GM23338 (cell line): ENCODE measurements at regions not wholly inside any gene's neighbourhood (a gene's known extent, or its start where the extent isn't known, plus 50 kb on each side); places are given as distances from the start of the nearest gene placed in this dataset.

ENCODE experiments used
- ATAC-seq: fragments of 200-7000 bp; cut with Tn5 transposase; 3 replicates; pipeline ENCODE4 v1.9.1; 2020
- DNase-seq: peaks from one replicate; pipeline ENCODE4 v3.0.0-alpha.2; 2015; ENCODE audit warnings: low spot score
- H2AFZ ChIP-seq: fragments of 200-600 bp; sonication (generic); 2 replicates; pipeline ENCODE4 v1.8.0; 2016; ENCODE audit warnings: antibody characterized with exemption, mild to moderate bottlenecking, moderate library complexity
- H3F3A ChIP-seq: fragments of 200-600 bp; sonication (generic); replicated peaks from 2 replicates; pipeline ENCODE4 v1.8.0; 2017; ENCODE audit warnings: antibody characterized with exemption, mixed run types, low read depth
- H3K27ac ChIP-seq: fragments of 200-600 bp; sonication (generic); 2 replicates; pipeline ENCODE4 v1.6.1; 2016; ENCODE audit warnings: low read depth
- H3K27me3 ChIP-seq: fragments of 200-600 bp; sonication (generic); 2 replicates; pipeline ENCODE4 v1.8.0; 2016; ENCODE audit warnings: mild to moderate bottlenecking, mixed run types, moderate library complexity; ENCODE audit not compliant: insufficient read depth
- H3K36me3 ChIP-seq: fragments of 200-600 bp; sonication (generic); 2 replicates; pipeline ENCODE4 v1.8.0; 2016; ENCODE audit warnings: mild to moderate bottlenecking; ENCODE audit not compliant: insufficient read depth
- H3K4me1 ChIP-seq: fragments of 200-600 bp; sonication (generic); 2 replicates; pipeline ENCODE4 v1.8.0; 2016; ENCODE audit warnings: mild to moderate bottlenecking, moderate library complexity; ENCODE audit not compliant: insufficient read depth
- H3K4me2 ChIP-seq: fragments of 200-600 bp; sonication (generic); 2 replicates; pipeline ENCODE4 v1.7.1; 2017; ENCODE audit warnings: mixed run types
- H3K4me3 ChIP-seq: fragments of 200-600 bp; sonication (generic); 2 replicates; pipeline ENCODE4 v1.6.1; 2016; ENCODE audit warnings: mixed run types
- H3K79me2 ChIP-seq: fragments of 200-600 bp; sonication (generic); replicated peaks from 2 replicates; pipeline ENCODE4 v1.8.0; 2017; ENCODE audit warnings: mild to moderate bottlenecking; ENCODE audit not compliant: insufficient read depth
- H3K9me2 ChIP-seq: fragments of 200-600 bp; sonication (generic); 2 replicates; pipeline ENCODE4 v1.8.0; 2017; ENCODE audit not compliant: insufficient read depth
- H4K20me1 ChIP-seq: fragments of 200-600 bp; sonication (generic); replicated peaks from 2 replicates; pipeline ENCODE4 v1.8.0; 2017; ENCODE audit warnings: mild to moderate bottlenecking; ENCODE audit not compliant: insufficient read depth
- H3K27ac Mint-ChIP-seq: 2 replicates; pipeline ENCODE4 v1.8.0; 2020; ENCODE audit warnings: inconsistent platforms, mild to moderate bottlenecking, moderate library complexity, mixed read lengths
- H3K27me3 Mint-ChIP-seq: 3 replicates; pipeline ENCODE4 v1.8.0; 2022; ENCODE audit warnings: low read depth, mild to moderate bottlenecking, moderate library complexity, mixed read lengths, inconsistent platforms; ENCODE audit not compliant: insufficient read depth, poor library complexity
- H3K36me3 Mint-ChIP-seq: 3 replicates; pipeline ENCODE4 v1.8.0; 2021; ENCODE audit warnings: low read depth, mild to moderate bottlenecking, inconsistent platforms, moderate library complexity, mixed read lengths
- H3K4me1 Mint-ChIP-seq: 3 replicates; pipeline ENCODE4 v1.8.0; 2020; ENCODE audit warnings: mild to moderate bottlenecking, inconsistent platforms, mixed read lengths
- H3K4me3 Mint-ChIP-seq: 3 replicates; pipeline ENCODE4 v1.8.0; 2021; ENCODE audit warnings: moderate library complexity, mild to moderate bottlenecking, inconsistent platforms, mixed read lengths
- H3K9me3 Mint-ChIP-seq: 3 replicates; pipeline ENCODE4 v1.8.0; 2020; ENCODE audit warnings: moderate library complexity, mild to moderate bottlenecking, inconsistent platforms, mixed read lengths
- CREB1 ChIP-seq: fragments of 250-450 bp; sonication (Bioruptor Pico); IDR thresholded peaks from 2 replicates; pipeline ENCODE4 v1.5.0; 2020; ENCODE audit warnings: low read depth, mild to moderate bottlenecking, moderate library complexity
- EZH2phosphoT487 ChIP-seq: fragments of 200-600 bp; sonication (generic); IDR thresholded peaks from one replicate; pipeline ENCODE4 v1.8.1; 2018; ENCODE audit warnings: antibody characterized with exemption; ENCODE audit not compliant: unreplicated experiment
- POLR2AphosphoS5 ChIP-seq: IDR thresholded peaks from 2 replicates; pipeline ENCODE4 v1.6.1; 2016; ENCODE audit warnings: antibody characterized with exemption, low read depth
- REST ChIP-seq: IDR thresholded peaks from one replicate; pipeline ENCODE4 v1.6.1; 2018; ENCODE audit warnings: antibody characterized with exemption; ENCODE audit not compliant: unreplicated experiment
- ZNF114 ChIP-seq: fragments of 250-450 bp; sonication (Bioruptor Pico); IDR thresholded peaks from 2 replicates; pipeline ENCODE4 v1.5.0; 2020; ENCODE audit warnings: mild to moderate bottlenecking, moderate library complexity
- ZNF331 ChIP-seq: fragments of 250-450 bp; sonication (Bioruptor Pico); IDR thresholded peaks from 2 replicates; pipeline ENCODE4 v1.5.0; 2020; ENCODE audit warnings: low read depth, mild to moderate bottlenecking, moderate library complexity
- ZNF462 ChIP-seq: fragments of 250-450 bp; sonication (Bioruptor Pico); IDR thresholded peaks from 2 replicates; pipeline ENCODE4 v1.5.0; 2020; ENCODE audit warnings: mild to moderate bottlenecking, moderate library complexity

DNA sequence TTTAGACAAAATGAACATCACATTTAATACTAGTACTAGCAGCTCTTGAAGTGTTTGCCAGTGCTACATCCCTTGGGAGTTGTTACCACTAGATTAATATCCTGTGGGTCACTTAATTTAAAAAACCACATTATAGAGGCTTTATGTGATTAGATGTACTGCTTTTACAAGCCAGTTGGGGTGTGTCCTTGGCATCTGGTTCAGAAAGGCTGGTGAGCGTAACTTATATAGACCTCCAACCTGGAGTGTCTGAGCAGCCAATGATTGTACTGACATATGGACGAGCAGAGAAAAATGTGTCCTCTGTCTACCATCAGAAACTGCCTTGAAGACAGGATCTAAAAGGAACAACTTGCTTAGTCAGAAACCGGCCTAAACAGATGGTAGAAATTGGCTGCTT lies 306.2 kb upstream of the ATP11B start (continued):
- no peak for TF ChIP-seq ZNF462 (CRISPR knock-in tag)
- TF ChIP-seq CREB1 (CRISPR knock-in tag), result no peak
- TF ChIP-seq REST, result no peak
- TF ChIP-seq POLR2AphosphoS5, result no peak
- TF ChIP-seq ZNF114 (CRISPR knock-in tag), result no peak

GRCh38 chr3:182487611-182488010 lies 305.7 kb upstream of the ATP11B start:
- H3K36me3 ChIP-seq, result no peaks in the 10 kb centered on the region
- no peaks in the 10 kb centered on the region for H4K20me1 ChIP-seq
- H3K4me1 ChIP-seq, result peaks cover 9% of the 10 kb centered on the region; the same call in 1 of the 2 replicates
- no peak for DNase-seq
- no peak overlapping the region for H3K27ac Mint-ChIP-seq
- H3K27me3 Mint-ChIP-seq, result peaks cover 2% of the 10 kb centered on the region
- H3K27me3 ChIP-seq, result no peaks in the 10 kb centered on the region
- H3K4me3 ChIP-seq, result no peak overlapping the region
- no peaks in the 10 kb centered on the region for H3K36me3 Mint-ChIP-seq
- no peaks in the 10 kb centered on the region for H3K9me2 ChIP-seq
- H3K9me3 Mint-ChIP-seq, result no peaks in the 10 kb centered on the region
- ATAC-seq, result no peak
- H2AFZ ChIP-seq, result no peak overlapping the region
- H3K4me2 ChIP-seq, result no peak overlapping the region
- H3F3A ChIP-seq, result no peaks in the 10 kb centered on the region
- no peak overlapping the region for H3K4me3 Mint-ChIP-seq
- no peak overlapping the region for H3K27ac ChIP-seq
- H3K79me2 ChIP-seq, result no peaks in the 10 kb centered on the region
- H3K4me1 Mint-ChIP-seq, result peaks cover 26% of the 10 kb centered on the region
- TF ChIP-seq EZH2phosphoT487 (no peak), ZNF462 (CRISPR knock-in tag) (no peak), ZNF331 (CRISPR knock-in tag) (no peak)
